Fibroblast of skin of left biceps (primary cell): ENCODE measurements at regions not wholly inside any gene's neighbourhood (a gene's known extent, or its start where the extent isn't known, plus 50 kb on each side); places are given as distances from the start of the nearest gene placed in this dataset.

Experiments used
- DNase-seq, 2 experiments: peaks; one replicate each; pipeline ENCODE4 v3.0.0-alpha.2; 2013; ENCODE audit warnings: low read depth in 2 of 2

DNA sequence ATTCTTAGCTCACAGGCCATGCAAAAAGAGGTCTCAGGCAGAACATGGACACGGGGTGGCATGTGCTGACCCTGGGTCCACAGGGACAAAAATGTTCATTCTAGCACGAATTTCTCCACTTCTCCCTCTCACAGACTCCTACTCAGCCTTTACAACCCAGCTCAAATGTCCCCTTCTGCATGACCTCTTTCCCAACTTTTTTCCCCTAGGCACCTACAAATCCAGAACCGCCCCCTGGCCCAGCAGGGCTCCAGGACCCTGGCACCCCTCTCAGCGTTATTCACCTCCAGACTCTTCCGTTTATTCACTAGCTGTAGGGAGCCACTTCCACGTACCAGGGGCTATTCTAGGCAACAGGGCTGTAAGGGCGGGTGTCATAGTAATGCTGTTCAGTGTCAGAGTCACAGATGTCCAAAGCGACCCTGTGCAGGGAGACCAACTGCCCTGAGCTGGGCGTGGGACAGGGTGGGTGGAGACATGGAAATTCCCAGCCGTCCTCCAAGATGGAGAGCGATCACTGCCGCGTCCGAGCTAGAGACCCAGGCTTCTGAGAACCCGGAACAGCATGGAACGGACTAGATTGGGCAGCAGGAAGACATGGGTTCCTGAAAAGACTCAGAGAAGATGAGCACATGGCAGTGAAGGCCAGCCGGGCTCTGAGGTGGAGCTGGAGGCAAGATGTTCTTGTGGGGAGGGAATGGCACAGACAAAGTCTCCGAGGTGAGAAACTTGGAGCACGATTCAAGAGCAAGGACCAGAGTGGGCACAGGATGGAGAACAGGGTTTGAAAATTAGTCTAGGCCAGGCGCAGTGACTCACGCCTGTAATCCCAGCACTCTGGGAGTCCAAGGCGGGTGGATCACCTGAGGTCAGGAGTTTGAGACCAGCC is 274.9 kb upstream of the RTL1 start:
- DNase-seq: no peak

DNA sequence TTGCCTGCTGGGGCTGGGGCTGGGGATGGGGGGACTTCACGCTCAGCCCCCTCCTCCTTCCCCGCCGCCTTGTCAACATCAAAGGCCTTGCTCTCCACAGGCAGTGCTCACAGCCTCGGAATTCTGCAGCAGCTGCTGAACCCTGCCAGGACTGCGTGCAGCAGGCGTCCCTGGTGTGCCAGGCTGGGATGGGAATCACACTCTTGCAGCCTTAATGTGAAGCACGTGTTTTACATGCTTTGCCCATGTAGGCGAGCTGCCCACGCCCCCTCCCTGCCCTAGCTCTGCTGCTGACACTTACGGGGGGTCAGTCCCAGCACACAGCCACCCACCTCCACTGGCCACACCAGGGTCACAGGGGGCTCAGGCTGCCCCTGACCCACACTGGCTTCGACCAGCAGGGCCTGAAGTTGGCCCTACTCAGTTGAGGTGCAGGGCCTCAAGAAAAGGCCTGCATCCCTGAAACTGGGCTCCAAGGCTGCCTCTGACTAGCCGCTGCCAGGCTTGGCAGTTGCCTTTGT is 276.2 kb upstream of the RTL1 start:
- no peak for DNase-seq

DNA sequence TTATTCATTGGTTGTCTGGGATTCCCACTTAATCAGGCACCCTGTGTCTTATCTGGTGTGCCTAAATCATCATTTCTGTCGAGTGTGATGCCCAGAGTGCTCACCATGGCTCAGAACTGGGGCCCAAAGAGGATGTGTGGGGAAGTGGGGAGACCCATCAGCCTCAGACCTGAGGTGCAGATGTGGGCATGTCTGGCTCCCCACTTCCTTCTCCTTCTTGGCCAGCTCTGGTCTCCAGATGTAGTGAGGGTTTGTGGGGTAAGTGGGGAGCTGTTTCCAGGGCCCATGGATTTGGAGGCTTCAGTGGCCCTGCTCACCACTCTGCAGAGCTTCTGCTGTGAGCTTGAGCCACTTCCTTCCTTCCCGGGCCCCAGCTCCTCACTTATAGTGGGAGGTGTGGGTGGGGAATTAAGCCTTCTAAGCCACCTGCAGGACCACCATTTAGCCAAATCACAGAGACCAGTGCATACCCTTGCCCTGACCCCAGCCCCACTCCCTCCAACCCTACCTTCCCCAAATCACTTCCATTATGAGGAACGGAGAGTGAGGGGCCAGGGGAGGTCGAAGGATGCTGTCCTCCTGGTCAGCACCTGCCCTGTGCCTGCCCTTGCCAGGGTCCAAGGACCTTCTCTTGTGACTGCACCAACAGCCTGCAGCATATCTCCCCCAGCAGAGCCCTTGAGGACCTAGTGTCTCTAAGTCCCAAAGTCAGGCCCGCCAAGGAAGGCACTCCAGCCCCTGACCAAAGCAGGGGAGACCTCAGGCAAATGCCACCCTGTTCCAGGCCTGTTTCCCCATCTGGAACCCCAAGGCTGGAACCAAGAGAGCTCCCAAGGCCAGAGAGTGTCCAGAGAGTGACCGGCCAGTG is 278.2 kb upstream of the RTL1 start:
- no peak for DNase-seq

DNA sequence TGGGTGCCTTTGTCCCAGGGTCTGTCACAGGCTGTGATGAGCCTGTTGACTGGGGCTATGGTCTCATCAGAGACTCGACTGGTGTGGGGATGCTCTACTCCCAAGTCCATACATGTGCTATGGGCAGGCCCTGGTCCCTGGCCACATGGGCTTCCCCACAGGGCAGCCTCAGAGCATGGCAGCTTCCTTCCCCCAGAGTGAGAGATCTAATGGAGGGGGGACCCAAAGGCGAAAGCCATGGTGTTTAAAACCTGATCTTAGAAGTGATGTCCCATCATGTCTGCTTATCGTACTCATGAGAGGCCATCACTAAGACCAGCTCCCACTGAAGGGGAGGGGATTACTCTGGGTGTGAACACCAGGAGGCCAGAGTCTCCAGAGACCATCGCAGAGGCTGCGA is 279.0 kb upstream of the RTL1 start:
- no peak for DNase-seq

DNA sequence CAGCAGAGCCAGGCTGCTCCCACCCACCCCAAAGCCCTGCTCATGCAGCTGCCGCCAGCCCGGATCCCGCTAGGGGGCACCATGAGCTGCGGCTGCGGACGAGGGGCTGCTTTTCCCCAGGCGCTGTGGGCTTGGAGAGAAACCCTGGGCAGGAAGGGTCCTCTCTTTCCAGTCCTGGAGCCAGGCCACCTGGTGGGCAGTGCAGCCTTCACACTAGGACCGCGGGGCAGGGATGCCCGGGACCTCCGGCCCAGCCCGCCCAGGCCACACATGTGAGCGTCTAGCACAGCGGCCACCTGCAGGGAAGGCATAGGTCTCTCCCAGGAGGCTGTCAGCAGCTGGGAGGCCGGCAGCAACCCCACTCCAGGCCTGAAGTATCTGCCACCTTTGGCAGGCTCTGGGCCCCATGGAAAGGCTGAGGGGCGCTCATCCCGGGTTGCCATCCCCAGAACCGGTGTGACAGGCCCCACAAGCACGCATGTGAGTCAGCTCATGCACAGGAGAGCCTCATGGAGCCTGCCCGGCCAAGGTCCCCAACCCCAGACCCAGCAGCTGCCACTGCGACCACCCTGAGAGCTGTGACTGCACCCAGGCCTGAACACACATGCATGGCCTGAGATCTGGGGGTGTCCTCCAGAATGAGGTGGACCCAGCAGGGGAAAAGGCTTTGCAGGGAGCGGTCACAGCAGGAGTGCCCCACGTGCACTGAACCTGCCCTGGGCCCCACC is 280.0 kb upstream of the RTL1 start:
- DNase-seq: no peak

DNA sequence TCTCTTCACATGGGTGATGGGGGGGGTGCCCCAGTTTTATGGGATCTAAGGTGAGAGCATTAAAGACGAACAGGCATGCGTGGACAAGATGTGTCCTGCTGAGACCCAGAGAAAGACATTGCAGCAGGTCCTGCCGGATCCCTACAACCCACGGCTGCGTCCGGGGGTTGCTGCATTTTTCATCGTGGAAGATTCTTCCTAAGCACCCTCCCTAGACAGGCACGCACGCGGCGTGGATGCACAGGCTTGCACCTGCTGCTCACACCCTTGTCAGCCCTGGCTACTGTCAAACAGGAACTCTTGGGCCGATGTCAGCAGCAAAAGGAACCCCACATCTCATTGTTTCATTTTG is 280.6 kb upstream of the RTL1 start:
- DNase-seq: no peak

DNA sequence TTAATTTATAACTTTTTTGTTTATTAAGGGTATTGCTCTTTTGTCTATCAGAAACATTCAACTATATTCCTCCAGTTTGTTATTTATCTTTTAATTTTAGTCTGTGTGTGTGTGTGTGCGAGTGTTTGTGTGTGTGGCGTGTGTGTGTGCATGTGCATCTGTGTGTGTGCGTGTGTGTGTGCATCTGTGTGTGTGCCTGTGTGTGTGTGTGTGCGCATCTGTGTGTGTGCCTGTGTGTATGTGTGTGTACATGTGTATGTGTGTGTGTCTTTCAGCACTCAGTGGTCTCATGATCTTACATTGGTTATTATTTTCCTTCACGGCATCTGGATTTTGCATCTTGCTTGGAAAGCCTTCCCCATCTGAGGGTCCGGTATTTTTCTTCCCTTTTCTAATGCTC is 281.1 kb upstream of the RTL1 start:
- no peak for DNase-seq

DNA sequence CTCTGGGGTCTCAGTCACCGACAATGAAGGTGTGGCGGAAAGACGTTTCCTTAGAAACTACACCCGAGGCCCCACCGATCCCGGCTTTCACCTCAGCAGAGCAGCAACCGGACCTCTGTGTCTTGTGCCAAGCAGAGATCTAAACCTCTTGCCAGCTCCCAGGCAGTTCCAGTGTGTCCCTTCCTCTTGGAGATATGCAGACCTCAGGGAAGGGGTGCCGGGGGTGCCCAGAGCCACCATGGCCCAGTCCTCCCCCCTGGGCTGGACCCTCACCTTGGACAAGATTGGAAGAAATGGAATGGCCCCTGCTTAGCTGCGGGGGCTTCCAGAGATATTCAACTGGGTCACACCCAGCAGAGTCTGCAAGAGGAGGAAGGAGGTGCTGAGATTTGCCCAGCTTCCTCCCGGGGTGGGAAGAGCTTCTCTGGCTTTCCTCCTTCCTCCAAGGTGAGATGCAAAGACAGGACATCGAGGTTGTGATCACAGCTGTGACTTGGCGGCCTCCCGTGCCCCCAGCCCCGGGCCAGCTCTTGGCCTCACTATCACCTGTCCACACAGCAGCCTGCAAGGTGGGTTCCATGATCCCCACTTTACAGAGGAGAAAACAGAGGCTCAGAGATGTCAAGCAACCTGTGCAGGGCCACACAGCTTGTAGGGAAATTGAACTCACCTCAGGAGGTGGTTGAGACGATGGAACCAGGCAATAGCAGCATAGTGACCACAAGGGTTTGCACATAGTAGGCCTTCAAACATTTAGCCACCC is 281.7 kb upstream of the RTL1 start:
- DNase-seq: no peak

DNA sequence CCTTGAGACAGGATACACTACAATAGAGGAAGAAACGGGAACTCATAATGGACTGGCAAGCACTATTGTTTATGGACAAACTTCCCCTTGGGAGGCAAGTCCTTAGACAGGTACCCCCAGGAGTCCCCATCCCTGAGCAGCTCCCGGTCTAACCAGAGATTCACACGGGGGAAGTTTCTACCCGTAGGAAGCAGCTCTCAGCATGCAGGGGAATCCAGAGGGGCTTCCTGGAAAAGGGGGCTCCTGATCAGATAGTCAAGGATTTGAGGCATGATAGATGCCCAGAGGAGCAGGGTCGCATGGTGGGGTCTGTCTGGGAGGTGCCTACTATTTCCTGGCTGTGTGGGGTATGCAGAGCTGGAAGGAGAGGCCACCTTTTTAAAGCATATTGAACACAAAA is 282.4 kb upstream of the RTL1 start:
- DNase-seq: no peak

DNA sequence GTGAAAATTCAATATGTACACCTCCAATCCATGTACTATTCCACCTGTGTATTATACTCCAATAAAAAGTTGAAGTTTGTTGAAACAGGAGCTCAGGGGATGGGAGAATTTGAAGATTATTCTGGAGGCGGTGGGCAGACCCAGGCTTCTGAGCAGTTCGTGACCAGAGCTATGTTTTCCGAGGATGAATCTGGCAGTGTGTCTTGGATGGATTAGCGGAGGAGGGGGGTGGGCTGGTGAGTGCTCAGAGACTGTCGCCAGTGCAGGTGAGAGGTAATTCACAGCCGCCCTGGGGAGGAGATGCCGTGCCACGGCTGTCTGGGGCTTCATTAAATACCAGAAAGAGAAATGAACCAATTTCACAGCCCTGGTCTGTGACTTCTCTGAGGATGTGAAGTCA is 283.0 kb upstream of the RTL1 start:
- DNase-seq: no peak

DNA sequence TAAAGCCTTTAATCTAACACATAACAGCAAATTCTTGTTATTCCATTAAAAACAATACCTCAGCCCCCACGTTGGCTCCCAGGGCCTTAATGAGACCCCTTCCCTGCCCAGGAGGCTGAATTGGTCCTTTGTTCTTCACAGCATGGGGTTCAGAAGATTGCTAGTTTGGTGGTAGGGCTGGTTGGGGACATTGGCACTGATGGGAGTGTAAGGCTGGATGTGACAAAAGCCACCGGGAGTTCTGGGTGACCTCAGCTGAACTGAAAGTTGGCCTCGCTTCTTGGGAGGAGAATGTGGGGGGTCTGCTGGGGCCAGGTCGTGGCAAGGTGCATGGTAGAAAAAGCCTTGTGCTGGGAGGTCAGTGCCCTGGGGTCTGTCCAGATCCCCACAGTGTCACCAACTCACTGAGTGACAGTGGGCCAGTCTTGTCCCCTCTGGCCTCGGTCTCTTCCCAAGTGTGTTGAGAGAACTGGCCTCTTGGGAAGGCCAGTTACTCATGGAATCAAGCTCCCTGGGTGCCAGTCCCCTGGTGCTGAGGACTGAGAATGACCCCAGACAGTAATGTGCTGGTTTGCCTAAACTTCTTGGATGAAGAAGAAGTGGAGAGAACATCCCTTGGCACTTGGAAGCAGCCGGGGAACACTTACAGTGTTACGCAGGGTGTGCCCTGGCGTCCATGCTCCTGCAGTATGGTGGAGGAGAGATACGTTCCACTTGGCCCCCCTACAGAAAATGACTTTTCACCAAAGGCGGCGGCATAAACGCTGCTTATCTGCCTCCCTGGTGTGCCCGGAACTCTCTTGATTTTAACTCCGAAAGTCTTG is 283.7 kb upstream of the RTL1 start:
- DNase-seq: no peak

DNA sequence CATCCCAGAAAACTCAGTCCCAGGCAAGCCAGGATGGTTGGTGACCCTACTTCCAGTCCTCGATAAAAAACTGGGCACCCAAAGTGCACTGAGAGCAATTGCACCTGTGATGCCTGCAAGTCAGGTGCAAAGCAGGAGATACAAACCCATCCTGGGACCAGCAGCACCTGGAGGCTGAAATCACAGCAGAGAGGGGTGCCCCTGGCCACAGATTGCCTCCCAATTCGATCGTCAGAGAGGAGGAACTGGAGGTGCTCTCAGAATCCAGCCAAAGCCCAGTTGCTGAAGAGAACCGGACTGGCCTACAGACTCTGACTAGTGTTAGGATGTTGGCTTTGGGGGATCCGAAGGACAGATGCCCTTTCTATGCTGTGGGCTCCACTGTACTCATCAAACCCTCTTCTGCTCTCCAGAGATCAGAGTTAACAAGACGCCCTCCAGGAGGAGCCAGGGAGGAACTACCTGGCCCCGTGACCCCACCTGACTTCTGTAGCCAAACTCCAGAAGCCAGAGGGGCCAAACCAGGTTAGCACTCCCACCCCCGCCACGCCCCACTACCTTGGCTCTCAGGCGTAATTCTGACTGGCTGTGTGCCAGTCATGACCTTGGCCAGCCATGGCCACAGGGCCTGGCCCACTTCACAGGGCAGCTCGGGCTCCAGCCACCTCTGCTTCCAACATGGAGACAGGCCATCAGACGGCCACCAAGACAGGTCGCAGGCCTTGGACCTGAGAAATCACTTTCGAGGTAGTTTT is 284.5 kb upstream of the RTL1 start:
- no peak for DNase-seq

DNA sequence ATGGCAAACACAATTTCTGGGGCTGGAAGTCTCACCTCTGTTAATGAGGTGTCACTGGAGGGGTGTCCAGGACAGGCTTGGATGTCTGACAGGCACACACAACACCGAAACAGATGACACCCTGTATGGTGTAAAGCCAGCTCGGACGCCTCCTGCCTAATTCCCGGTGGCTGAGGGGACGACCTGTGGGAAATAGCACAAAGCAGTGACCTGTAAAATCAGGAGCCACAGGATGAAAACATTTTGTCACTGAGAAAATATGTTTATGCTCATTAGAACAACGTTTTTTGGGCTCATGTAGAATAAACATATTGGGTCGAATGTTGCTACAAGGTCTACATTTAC is 285.0 kb upstream of the RTL1 start:
- DNase-seq: no peak

DNA sequence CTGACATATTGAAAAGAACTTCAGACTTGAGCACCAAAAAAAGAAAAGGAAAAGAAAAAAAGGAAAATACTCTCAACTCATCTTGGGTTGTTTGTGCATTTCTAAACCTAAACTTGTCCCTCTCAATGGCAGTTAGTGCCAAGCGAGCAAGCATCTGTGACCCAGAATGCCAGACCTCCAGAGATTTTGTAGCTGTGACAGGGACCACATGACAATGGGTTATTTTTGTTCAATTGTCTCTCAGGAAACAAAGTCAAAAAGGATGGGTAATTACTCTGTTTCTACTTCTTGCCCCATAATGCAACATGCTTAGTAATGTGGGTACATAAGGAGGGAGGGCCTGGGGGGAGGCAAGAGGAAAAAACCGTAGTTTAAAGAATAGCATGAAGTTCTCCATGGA is 285.7 kb upstream of the RTL1 start:
- no peak for DNase-seq

DNA sequence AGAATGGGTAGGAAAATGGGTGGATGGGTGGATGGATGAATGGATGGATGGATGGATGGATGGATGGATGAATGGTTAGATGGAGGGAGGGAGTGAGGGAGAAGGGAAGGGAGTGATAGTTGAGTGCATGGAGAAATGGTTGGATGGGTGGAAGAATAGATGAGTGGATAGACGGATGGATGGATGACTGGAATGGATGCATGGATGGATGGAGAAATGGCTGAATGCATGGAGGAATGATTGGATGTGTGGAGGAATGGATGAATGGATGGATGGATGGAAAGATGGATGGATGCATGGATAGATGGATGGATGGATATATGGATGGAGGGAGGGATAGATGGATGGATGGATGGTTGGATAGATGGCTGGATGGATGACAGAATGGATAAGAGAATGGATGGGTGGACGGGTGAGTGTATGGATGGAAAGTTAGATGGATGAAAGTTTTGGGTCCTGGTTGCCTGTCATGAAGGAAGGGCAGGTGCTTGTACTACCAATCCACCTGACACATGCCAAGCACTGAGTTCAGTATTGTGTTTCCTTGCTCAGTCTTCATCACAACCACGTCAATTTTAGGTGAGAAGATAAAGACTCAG is 286.5 kb upstream of the RTL1 start:
- no peak for DNase-seq

DNA sequence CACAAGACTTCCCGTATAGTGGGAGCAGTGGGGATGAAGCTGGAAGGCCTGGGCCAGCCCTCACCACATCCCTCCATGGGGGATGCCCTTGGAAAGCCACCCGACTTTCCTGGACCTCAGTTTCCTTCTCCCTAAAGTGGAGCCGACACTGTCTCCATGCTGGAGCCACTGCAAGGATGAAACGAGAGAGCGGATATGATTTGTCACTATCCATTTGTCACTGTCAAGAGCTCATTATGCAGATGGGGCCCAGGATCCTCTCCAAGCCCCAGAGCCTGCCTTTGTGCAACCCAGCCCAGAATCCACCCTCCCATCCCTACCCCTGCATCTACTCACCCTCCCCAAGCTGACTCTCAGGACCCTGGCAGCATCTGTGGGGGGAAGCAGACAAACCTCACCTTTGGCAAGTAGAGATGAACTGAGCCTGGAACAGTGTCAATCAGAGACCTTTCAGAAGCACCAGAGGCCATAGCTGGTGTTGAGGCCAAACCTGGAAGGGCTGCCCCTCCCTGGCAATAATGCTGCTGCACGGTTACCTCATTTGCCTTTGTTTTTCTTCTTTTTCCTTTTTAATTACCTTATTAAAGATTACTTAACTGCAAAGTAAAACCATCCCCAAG is 287.7 kb upstream of the RTL1 start:
- no peak for DNase-seq

DNA sequence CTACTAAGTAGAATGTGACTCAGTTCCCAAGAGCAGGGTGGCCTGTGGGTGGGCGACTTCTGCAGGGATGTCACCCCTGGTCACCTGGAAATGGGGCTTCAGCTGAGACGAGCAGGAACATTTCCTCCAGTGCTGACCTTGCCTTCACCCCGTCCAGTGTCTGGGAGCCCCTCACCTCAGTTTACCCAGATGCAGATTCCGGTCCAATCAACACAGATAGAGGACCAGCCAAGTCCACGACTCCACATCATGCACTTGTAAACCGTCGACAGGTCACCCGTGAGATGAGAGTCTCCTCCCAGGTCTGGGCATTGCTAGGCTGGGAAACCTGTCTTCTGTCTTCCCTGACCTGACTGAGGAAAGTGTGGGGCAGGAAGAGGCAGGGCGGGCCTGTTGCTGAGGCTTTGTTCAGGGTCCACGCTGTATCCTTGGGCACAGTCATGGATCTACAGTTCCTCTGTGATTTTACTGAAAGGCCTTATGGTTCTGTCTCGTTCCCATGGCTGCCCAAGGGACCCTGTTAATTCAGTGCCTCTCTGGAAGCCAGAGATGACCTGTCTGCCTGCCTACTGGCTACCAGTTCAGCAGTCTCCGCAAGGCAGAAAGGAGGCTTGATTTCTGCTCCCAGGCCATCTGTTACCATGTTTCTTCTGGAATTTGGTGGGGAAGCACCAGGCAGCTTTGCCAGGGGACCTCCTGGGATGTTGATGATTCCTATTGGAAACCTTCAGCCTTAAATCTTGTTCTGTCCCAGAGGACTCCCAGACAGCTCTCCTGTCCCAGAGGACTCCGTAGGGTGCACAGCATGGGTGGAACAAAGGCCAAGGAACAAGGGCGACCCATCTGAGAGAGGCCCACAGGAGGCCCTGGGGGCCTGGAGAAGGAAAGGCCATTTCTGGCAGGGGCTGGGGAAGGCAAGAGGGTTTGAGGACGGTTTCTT is 288.5 kb upstream of the RTL1 start:
- no peak for DNase-seq

DNA sequence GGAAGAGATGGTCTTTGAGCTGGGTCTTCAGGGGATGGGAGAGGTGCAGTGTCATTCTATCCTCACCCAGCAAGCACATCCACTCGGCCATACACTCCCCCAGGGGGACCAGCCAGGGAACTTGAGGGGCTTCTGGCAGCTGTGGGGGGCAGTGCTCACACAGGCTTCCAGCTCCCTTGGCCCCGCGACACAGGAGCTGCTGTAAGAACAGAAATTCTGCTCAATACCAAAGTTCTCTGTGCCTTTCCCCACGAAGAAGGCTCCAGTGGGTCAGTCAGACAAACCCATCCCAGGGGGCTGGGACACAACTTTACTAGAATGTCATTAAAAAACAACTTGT is 289.1 kb upstream of the RTL1 start:
- DNase-seq: no peak
